Gastrocnemius medialis (tissue), 4 donors: ENCODE measurements at regions not wholly inside any gene's neighbourhood (a gene's known extent, or its start where the extent isn't known, plus 50 kb on each side); places are given as distances from the start of the nearest gene placed in this dataset.

Source experiments
- POLR2A ChIP-seq, 2 donors: fragments of 450-650 bp; IDR thresholded peaks; one replicate each; pipeline ENCODE4 v1.6.1; 2017; ENCODE audit warnings: antibody characterized with exemption in 2 of 2, mild to moderate bottlenecking in 2 of 2, moderate library complexity in 2 of 2
- TF ChIP-seq, protein P1 (sequence below), 5 experiments: fragments of 450-650 bp in 3 of 5; fragments of 200-600 bp in 2 of 5; sonication (generic) in 2 of 5; IDR thresholded peaks in 4 of 5; conservative IDR thresholded peaks in 1 of 5; 1 replicate in 4 of 5; 2 replicates in 1 of 5; pipeline ENCODE4 v1.5.1; 2016 to 2019; ENCODE audit warnings: antibody characterized with exemption in 5 of 5, mild to moderate bottlenecking in 3 of 5, moderate library complexity in 3 of 5

DNA sequence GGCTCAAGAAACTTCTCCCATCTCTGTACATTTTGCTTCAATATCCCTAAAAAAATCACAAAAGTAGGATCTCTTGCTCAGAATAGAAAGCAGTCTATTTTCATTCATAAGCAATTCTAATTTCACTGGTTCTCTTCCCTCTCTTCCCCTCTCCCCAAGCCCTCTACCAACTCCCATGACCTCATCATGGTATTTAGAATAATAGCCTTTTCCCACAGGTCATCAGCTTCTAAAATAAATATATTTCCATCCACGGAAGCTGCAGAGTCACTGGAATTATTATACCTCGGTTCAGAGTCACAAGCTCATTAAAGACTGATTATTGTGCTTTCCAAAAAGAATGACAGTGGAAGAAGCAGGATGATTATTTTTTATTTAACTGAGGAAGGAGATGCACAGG lies 84.2 kb upstream of the ADRA1B start:
- no peak for TF ChIP-seq POLR2A (IDR thresholded peaks at IDR 0.05)
- TF ChIP-seq, protein P1, sequence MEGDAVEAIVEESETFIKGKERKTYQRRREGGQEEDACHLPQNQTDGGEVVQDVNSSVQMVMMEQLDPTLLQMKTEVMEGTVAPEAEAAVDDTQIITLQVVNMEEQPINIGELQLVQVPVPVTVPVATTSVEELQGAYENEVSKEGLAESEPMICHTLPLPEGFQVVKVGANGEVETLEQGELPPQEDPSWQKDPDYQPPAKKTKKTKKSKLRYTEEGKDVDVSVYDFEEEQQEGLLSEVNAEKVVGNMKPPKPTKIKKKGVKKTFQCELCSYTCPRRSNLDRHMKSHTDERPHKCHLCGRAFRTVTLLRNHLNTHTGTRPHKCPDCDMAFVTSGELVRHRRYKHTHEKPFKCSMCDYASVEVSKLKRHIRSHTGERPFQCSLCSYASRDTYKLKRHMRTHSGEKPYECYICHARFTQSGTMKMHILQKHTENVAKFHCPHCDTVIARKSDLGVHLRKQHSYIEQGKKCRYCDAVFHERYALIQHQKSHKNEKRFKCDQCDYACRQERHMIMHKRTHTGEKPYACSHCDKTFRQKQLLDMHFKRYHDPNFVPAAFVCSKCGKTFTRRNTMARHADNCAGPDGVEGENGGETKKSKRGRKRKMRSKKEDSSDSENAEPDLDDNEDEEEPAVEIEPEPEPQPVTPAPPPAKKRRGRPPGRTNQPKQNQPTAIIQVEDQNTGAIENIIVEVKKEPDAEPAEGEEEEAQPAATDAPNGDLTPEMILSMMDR (IDR thresholded peaks at IDR 0.05 in 4 of 5, conservative IDR thresholded peaks at IDR 0.05 in 1 of 5): no peak
